Activated T-helper 2 cell treated with anti-CD3 and anti-CD28 coated beads, Interferon-gamma antibody, Interleukin-2, Interleukin-4, amounts not matched to agents 10 μg/mL and 5 μg/mL and 100 μg/mL, durations not matched to agents 14 hours and 24 hours and 36 hours (primary cell): ENCODE measurements at regions not wholly inside any gene's neighbourhood (a gene's known extent, or its start where the extent isn't known, plus 50 kb on each side); places are given as distances from the start of the nearest gene placed in this dataset.
"Not testable (repeated sequence)": the region's sequence is repeated elsewhere in the genome, so short reads cannot be mapped to it uniquely, and the experiment has no call there.

ENCODE experiments used
- DNase-seq: peaks from one replicate; pipeline ENCODE4 v3.0.0; 2021; ENCODE audit warnings: low spot score
- H3K27ac Mint-ChIP-seq: one replicate; pipeline ENCODE4 v1.8.0; 2021; ENCODE audit warnings: mixed read lengths
- H3K27me3 Mint-ChIP-seq: one replicate; pipeline ENCODE4 v1.8.0; 2021; ENCODE audit warnings: low read depth, mixed read lengths
- H3K36me3 Mint-ChIP-seq: one replicate; pipeline ENCODE4 v1.8.0; 2021; ENCODE audit warnings: low read depth, mixed read lengths
- H3K4me1 Mint-ChIP-seq: one replicate; pipeline ENCODE4 v1.8.0; 2021; ENCODE audit warnings: low read depth, mixed read lengths
- H3K4me3 Mint-ChIP-seq: one replicate; pipeline ENCODE4 v1.8.0; 2021; ENCODE audit warnings: low read depth, mild to moderate bottlenecking, moderate library complexity, mixed read lengths
- H3K9me3 Mint-ChIP-seq: one replicate; pipeline ENCODE4 v1.8.0; 2021; ENCODE audit warnings: mixed read lengths
- intact Hi-C: fragments of 100-400 bp; cut with micrococcal nuclease; formaldehyde crosslinking; loops from one replicate; pipeline ENCODE4 v1.15.1; 2023

DNA sequence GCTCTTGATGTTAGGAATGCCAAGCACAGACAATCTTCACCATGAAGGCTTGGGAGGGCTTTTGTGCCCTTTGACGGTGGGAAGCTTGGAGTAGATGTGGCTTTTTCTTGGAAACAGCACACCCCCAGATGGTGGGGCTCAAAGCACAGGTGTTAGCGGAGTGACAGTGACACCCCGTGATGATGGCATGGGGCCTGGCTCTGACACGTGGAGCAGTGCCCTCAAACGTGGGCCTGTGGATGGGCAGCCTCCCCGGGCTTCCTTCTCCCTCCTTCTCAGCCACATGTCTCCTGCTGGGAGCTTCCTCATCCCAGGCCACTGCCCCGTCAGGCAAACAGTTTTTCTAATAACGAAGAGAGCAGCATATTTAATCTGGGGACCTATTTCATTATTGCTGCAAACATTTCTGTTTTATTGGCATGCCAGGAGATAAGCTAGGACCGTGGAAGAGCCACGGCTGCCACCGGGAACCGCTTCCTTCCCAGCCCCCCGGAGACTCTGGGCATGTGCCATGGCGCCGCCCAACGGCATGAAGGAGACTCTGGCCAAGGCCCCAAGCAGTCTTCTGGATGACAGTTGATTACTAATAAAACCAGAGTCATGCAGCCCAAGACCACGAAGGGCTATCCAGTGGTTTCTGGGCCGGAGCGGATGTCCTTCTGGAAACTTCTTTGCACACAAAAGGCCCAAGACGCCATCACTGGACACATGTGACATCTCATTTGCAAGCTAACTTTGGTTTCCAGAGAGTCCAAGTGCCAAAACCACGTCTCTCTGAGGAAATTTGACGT lies 280.3 kb upstream of the FOXF1 start:
- intact Hi-C loops, result no loop called here
- H3K4me3 Mint-ChIP-seq, result no peak overlapping the region
- no peak overlapping the region for H3K27ac Mint-ChIP-seq
- no peaks in the 10 kb centered on the region for H3K27me3 Mint-ChIP-seq
- no peaks in the 10 kb centered on the region for H3K9me3 Mint-ChIP-seq
- H3K4me1 Mint-ChIP-seq, result no peaks in the 10 kb centered on the region
- no peak for DNase-seq
- H3K36me3 Mint-ChIP-seq, result no peaks in the 10 kb centered on the region

DNA sequence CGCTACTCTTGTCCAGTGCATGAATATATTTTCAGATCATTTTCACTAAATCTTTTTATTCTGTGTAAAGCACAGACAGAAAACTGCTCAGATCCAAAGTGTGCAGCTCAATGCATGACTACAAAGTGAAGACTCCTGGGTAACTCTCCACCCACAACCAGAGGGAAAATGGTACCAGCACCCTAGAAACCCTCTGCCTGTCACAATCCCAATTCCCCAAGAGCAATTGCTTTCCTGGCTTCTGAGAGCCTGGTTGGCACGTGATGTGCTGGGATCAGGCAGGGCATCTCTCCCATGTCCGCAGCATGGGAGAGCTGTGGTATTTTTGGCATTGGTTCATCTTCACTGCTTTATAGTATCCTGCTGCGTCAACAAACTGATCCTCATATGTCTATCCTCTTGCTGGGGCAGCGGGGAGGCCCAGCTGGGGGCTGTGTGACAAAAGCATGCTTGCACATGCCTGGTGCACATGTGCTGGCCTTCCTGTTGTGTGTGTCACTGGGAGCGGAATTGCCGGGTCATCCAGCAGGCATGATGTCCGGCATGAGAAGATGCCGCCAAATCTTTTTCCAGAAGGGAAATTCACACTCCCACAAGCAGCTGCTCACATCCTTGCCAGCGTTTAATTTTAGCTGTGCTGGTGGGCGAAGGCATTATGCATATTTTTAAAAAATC lies 278.9 kb upstream of the FOXF1 start:
- no peaks in the 10 kb centered on the region for H3K4me1 Mint-ChIP-seq
- no peak overlapping the region for H3K4me3 Mint-ChIP-seq
- intact Hi-C loops, result no loop called here
- DNase-seq, result no peak
- H3K27me3 Mint-ChIP-seq, result no peaks in the 10 kb centered on the region
- H3K9me3 Mint-ChIP-seq, result no peaks in the 10 kb centered on the region
- no peaks in the 10 kb centered on the region for H3K36me3 Mint-ChIP-seq
- no peak overlapping the region for H3K27ac Mint-ChIP-seq

DNA sequence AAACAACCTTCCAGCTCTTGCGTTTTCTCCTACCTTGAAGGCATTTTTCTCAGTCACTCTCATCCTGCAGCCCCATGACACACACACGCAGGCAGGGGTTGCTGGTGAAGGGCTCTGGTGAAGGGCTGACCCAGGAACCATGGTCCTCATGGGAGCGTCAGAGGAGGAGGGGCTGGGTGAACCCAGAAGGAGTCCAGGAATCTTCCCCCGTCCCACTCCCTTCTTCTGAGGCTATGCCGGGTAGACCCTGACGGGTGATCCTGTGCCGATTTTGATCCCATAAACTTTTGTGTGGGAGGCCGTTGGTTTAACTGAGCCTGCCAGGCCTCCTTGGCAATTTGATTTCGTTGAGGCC lies 278.4 kb upstream of the FOXF1 start:
- no peak for DNase-seq
- Mint-ChIP-seq H3K4me1 (no peaks in the 10 kb centered on the region), H3K27ac (no peak overlapping the region), H3K36me3 (no peaks in the 10 kb centered on the region), H3K9me3 (no peaks in the 10 kb centered on the region), H3K27me3 (no peaks in the 10 kb centered on the region), H3K4me3 (no peak overlapping the region)
- intact Hi-C loops, result no loop called here

DNA sequence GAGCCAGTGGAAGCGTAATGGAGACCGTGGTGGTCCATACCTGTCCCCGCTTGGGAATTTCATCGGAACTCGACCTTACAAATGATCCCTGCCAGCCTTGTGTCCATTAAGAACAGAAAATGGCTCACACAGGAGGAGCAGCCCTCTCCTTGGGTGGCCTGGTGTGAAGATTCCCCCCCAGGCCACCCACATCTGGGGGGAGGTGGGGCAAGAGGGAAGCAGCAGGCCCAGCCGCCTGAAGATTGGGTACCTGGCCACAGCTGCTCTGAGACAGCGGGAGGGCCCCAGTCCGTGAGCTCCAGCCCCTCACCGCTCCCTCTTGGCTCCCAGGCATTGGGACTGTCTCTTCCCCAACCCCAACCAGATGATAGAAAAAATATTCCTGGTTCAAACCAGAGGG lies 277.8 kb upstream of the FOXF1 start:
- Mint-ChIP-seq H3K9me3 (no peaks in the 10 kb centered on the region), H3K27me3 (no peaks in the 10 kb centered on the region), H3K36me3 (no peaks in the 10 kb centered on the region), H3K4me3 (no peak overlapping the region), H3K27ac (no peak overlapping the region), H3K4me1 (no peaks in the 10 kb centered on the region)
- no peak for DNase-seq
- intact Hi-C loops, result no loop called here

DNA sequence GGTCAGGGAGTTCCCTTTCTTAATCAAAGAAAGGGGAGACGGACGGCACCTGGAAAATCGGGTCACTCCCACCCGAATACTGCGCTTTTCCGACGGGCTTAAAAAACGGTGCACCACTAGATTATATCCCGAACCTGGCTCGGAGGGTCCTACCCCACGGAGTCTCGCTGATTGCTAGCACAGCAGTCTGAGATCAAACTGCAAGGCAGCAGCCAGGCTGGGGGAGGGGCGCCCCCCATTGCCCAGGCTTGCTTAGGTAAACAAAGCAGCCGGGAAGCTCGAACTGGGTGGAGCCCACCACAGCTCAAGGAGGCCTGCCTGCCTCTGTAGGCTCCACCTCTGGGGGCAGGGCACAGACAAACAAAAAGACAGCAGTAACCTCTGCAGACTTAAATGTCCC lies 276.8 kb upstream of the FOXF1 start:
- intact Hi-C loops, H3K27me3 Mint-ChIP-seq, H3K9me3 Mint-ChIP-seq, H3K4me3 Mint-ChIP-seq, DNase-seq, H3K27ac Mint-ChIP-seq, H3K4me1 Mint-ChIP-seq, H3K36me3 Mint-ChIP-seq: not testable (repeated sequence)

DNA sequence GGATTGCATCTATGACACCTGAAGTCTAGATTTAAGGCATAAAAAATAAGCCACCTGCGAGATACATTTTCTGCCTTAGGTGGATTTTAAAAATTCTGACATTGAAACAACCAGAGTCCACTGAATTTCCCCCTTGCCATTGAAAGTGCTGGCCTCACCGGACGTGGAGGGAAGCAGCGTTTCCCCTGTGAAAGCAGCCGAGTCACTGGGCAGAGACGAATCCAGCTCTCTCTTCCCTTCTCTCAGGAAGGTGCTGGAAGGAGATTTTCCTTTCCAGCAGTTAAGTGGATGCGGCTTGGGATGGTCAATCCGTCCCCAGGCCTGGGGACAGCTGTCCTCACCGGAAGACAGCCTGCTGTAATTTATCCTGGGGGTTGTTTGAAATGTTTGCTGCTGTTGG lies 270.9 kb upstream of the FOXF1 start:
- Mint-ChIP-seq H3K4me1 (no peaks in the 10 kb centered on the region), H3K36me3 (no peaks in the 10 kb centered on the region), H3K9me3 (no peaks in the 10 kb centered on the region), H3K27ac (no peak overlapping the region), H3K4me3 (no peak overlapping the region), H3K27me3 (peaks cover 19% of the 10 kb centered on the region)
- intact Hi-C loops, result no loop called here
- DNase-seq, result no peak

DNA sequence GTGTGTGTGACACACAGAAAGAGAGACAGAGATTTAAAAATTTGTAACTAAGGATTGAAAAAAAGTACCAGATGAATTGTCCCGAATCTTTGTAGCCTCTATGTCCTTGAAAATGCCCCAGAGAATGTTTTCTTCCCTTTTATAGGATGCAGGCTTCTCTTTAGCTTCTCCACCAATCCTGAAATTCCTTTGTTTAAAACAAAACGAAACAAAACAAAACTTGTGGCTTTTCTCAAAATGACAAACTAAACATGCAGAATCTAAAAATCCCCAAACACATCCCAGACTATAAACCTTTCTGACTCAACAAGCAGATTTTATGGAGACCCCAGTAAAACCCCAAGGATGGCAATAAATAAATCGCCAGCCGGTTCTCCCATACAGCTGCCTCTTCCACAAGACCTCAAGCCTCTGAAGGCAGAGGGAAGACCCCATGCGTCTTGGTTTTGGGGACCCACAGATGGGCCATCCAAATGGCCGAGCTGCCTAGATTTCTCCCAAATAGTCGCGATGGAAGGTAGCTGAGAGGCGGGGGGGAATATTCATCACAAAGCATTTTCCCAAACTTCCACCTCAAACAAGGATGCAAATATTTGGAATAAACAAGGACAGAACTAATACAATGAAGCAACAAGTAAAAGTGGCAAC lies 269.5 kb upstream of the FOXF1 start:
- no peak for DNase-seq

DNA sequence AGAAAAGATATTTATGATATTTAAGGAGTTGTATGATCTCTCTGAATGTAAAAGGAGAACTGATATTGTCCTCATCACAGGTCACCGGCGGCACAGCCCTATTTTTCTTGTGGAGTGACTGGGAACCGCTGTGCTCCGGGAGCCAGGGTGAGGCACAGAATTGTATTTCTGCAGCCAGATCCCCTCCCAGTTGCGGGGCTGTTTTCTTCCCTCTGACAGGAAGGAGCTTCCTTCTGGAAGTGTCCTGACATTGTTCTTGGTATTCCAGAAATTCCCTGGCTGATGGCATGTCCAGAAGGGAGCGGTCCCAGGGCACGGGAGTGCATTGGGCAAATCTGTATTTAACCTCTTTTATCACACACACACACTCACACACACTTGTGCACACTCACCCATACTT lies 268.6 kb upstream of the FOXF1 start:
- no peak overlapping the region for H3K27ac Mint-ChIP-seq
- H3K36me3 Mint-ChIP-seq, result no peaks in the 10 kb centered on the region
- no peak for DNase-seq
- peaks cover 19% of the 10 kb centered on the region for H3K27me3 Mint-ChIP-seq
- no peaks in the 10 kb centered on the region for H3K4me1 Mint-ChIP-seq
- intact Hi-C loops, result no loop called here
- H3K9me3 Mint-ChIP-seq, result no peaks in the 10 kb centered on the region
- no peak overlapping the region for H3K4me3 Mint-ChIP-seq

More for the DNA sequence above, 269.5 kb upstream of the FOXF1 start:
- Mint-ChIP-seq H3K4me3 (no peak overlapping the region), H3K4me1 (no peaks in the 10 kb centered on the region), H3K27ac (no peak overlapping the region), H3K36me3 (no peaks in the 10 kb centered on the region), H3K27me3 (peaks cover 19% of the 10 kb centered on the region), H3K9me3 (no peaks in the 10 kb centered on the region)
- intact Hi-C loops, result no loop called here

DNA sequence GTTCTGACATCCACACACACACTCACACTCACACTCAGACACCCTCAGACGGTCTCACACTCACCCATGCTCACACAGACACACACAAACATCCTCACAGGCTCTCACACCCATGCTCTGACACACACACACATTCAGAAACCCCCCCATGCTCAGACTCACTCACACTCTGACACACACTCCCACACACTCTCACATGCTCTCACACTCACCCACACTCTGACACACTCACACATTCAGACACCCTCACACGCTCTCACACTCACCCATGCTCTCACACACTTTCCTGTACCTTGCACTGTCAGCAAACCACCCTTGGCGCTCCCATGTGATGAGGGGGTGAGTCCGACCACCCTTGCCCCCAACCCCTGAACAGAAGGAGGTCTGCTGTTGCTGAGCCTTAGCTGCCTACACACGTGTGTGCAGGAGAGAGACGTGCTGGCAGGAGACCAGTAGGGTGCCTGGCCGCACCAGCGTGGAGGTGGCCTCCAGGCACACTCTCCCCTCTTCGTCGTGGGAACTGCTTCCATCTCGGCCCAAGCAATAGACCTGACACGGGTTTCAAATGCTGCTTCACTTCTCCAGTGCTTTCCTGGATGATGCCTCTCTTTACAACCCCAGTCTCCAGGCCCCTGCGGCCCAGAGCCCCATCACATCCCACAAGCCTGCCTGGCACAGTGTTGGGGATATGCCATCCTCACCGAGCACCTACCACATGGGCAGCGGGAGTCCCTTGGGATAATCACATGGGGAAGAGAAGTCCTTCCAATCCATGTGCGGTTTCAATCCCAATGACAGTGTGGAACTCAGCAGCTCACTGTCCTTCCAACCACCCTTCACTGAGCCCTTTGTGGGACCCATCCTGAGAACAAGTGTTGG lies 267.8 kb upstream of the FOXF1 start:
- Mint-ChIP-seq H3K36me3 (no peaks in the 10 kb centered on the region), H3K4me1 (no peaks in the 10 kb centered on the region), H3K27me3 (peaks cover 19% of the 10 kb centered on the region), H3K27ac (no peak overlapping the region), H3K4me3 (no peak overlapping the region), H3K9me3 (no peaks in the 10 kb centered on the region)
- DNase-seq, result no peak
- intact Hi-C loops, result no loop called here

DNA sequence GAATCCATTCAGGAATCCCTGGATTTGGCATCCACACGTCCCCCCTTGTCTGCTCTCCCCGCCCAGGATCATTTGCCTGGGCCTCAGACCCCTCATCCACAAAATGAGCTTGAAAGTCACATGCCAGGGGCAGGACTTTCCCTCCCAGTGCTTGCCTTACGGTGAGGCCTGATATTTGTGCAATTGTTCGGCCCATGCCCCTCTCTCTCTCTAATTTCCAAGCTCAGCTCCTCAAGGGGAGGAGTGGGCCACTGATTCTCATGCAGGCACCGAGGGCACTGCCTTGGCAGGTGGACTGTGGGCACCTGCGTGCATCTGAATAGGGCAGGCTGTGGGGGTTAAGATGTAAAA lies 267.2 kb upstream of the FOXF1 start:
- peaks cover 19% of the 10 kb centered on the region for H3K27me3 Mint-ChIP-seq
- DNase-seq, result no peak
- no peak overlapping the region for H3K4me3 Mint-ChIP-seq
- no peaks in the 10 kb centered on the region for H3K36me3 Mint-ChIP-seq
- intact Hi-C loops, result no loop called here
- no peak overlapping the region for H3K27ac Mint-ChIP-seq
- H3K9me3 Mint-ChIP-seq, result no peaks in the 10 kb centered on the region
- no peaks in the 10 kb centered on the region for H3K4me1 Mint-ChIP-seq

DNA sequence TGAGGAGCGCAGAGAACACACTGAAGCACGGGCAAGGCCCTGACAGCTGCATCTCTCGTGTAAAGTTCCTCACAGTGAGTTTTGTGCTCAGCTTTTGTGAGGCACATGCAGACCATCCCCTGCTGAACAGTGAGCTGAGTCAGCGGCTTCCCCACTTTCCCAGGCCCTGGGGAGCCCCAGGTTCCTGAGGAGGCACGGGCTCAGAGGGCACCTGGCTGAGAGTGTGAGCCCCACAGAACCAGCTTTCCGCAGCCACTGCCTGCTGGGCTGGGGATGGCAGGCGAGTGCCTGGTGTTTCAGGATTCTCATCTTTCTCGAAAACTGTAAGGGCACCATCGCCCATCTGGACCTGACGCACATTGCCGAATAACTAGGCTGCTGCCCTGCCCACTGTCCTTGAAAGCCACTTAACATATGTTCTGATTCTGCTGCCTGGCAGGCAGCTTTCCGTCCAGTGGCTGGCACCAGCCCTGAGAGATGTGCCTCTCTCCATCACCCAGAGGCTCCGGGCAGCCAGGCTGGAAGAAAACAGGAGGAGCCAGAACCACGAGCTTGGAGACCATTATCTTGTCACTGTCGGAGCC lies 266.7 kb upstream of the FOXF1 start:
- peaks cover 19% of the 10 kb centered on the region for H3K27me3 Mint-ChIP-seq

DNA sequence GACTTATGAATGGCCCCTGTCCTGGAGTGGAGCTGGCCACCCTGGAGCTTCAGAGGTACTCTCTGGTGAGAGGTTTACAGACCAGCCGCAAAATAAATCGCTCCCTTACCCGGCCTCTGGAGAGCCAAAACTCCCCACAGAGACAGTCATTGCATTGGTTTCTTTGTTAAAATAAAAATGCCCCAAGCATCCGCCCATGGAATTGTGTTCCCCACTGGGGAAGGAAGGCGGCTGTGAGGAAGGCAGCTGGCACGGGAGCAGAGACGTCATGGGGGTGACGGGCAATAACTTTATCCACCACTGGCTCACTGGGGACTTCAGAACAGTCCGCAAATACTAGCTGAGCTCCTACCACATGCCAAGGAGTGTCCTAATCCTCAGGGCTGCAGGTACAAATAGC lies 266.2 kb upstream of the FOXF1 start:
- intact Hi-C loops, result no loop called here
- Mint-ChIP-seq H3K27me3 (peaks cover 19% of the 10 kb centered on the region), H3K4me3 (no peak overlapping the region), H3K36me3 (no peaks in the 10 kb centered on the region), H3K4me1 (no peaks in the 10 kb centered on the region), H3K9me3 (no peaks in the 10 kb centered on the region), H3K27ac (no peak overlapping the region)
- no peak for DNase-seq

More for the DNA sequence above, 266.7 kb upstream of the FOXF1 start:
- H3K36me3 Mint-ChIP-seq, result no peaks in the 10 kb centered on the region
- H3K4me3 Mint-ChIP-seq, result no peak overlapping the region
- intact Hi-C loops, result no loop called here
- no peak for DNase-seq
- no peaks in the 10 kb centered on the region for H3K4me1 Mint-ChIP-seq
- H3K27ac Mint-ChIP-seq, result no peak overlapping the region
- no peaks in the 10 kb centered on the region for H3K9me3 Mint-ChIP-seq
